MCF 10A (cell line): ENCODE measurements at regions not wholly inside any gene's neighbourhood (a gene's known extent, or its start where the extent isn't known, plus 50 kb on each side); places are given as distances from the start of the nearest gene placed in this dataset.
"Not testable (repeated sequence)": the region's sequence is repeated elsewhere in the genome, so short reads cannot be mapped to it uniquely, and the experiment has no call there.

Source experiments
- BruUV-seq: library from RNA; stranded (reverse); fragments of 400-500 nt; replicated peaks from 2 replicates; lab custom pipeline; 2021; lab: Mats Ljungman, UMichigan
- CTCF ChIA-PET: fragments of 300-600 bp; sonication (Branson Sonifier 250); formaldehyde crosslinking; extraction: SDS; loops from one replicate; lab custom pipeline; 2021; ENCODE audit warnings: antibody characterized with exemption, inconsistent platforms; lab: Yijun Ruan, JAX
- POLR2A ChIA-PET: fragments of 300-600, 350-650 bp; sonication (Branson Sonifier 250); formaldehyde crosslinking; extraction: SDS; loops from one replicate; lab custom pipeline; 2020; ENCODE audit warnings: antibody characterized with exemption, inconsistent platforms; lab: Yijun Ruan, JAX
- DNase-seq: peaks from one replicate; pipeline ENCODE4 v3.0.0-alpha.2; 2018; ENCODE audit not compliant: unreplicated experiment
- H3K27ac Mint-ChIP-seq: one replicate; pipeline ENCODE4 v1.8.0; 2022; ENCODE audit warnings: mild to moderate bottlenecking, low read depth, mixed read lengths; ENCODE audit not compliant: unreplicated experiment
- H3K27me3 Mint-ChIP-seq: one replicate; pipeline ENCODE4 v1.8.0; 2022; ENCODE audit warnings: mixed read lengths; ENCODE audit not compliant: insufficient read depth, unreplicated experiment
- H3K36me3 Mint-ChIP-seq: one replicate; pipeline ENCODE4 v1.8.0; 2022; ENCODE audit warnings: mild to moderate bottlenecking, moderate library complexity, mixed read lengths; ENCODE audit not compliant: insufficient read depth, unreplicated experiment
- H3K4me1 Mint-ChIP-seq: one replicate; pipeline ENCODE4 v1.8.0; 2022; ENCODE audit warnings: mixed read lengths; ENCODE audit not compliant: insufficient read depth, unreplicated experiment
- H3K4me3 Mint-ChIP-seq: one replicate; pipeline ENCODE4 v1.8.0; 2022; ENCODE audit warnings: mild to moderate bottlenecking, moderate library complexity, mixed read lengths; ENCODE audit not compliant: unreplicated experiment
- H3K9me3 Mint-ChIP-seq: one replicate; pipeline ENCODE4 v1.8.0; 2022; ENCODE audit warnings: mixed read lengths; ENCODE audit not compliant: unreplicated experiment
- CTCF ChIP-seq: fragments of 200-600 bp; IDR thresholded peaks from one replicate; pipeline ENCODE4 v1.8.0; 2022; ENCODE audit warnings: antibody characterized with exemption, mild to moderate bottlenecking; ENCODE audit not compliant: unreplicated experiment
- intact Hi-C: fragments of 100-400 bp; cut with micrococcal nuclease; formaldehyde crosslinking; loops from 2 replicates; pipeline ENCODE4 v1.14.1; 2022

DNA sequence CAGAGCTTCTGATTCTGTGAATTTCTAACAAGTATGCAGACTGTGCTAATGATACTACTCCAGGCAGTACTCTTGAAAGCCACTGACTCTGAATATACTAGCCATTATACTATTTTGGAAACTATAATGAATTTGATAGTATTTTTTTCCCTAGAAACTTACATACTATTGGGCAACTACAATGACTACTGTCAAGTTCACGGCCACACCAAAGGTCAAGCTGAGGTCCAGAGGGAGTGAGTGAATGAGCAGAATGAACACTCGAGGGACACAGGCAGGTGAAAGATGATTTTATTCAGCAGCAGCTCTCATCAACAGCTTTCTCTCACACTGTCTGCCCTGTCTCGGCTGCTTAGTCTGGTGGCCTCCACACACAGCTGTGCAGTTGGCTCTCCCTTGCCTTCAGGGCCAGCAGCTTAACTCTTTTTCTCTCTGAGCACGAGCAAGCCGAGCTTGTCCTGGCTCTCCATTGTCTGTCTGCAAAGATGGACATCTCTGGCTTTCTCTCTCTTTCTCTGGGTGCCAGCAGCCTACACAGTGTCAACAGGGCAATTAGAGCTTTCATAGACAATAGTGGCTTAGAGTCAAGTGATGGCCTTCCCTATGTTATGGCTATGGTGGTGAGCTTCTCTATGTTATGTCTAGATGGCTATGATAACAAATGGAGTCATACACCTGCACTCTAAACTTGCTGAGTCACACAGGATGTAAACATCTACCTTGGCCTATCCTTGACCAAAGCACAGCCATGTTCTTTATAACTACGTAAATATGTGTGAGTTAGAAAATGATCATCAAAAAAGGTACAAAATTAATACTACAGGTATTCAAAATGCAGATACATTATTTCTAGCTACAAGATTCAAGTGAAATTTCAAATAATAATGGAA lies 362.4 kb downstream of the CGGBP1 start:
- intact Hi-C loops: no loop called here
- Mint-ChIP-seq H3K36me3 (no peaks in the 10 kb centered on the region), H3K4me3 (no peak overlapping the region), H3K4me1 (no peaks in the 10 kb centered on the region), H3K9me3 (no peaks in the 10 kb centered on the region), H3K27me3 (no peaks in the 10 kb centered on the region), H3K27ac (no peak overlapping the region)
- ChIA-PET POLR2A (no interaction called here), CTCF (interaction anchor here (0.7 to 1.2 kb wide), 2 partner anchors 367 to 1256 kb away, joined by 3 to 5 read pairs; no protein-coding TSS in a partner anchor)
- TF ChIP-seq CTCF: no peak
- no peak for DNase-seq
- no TSS peak for BruUV-seq

DNA sequence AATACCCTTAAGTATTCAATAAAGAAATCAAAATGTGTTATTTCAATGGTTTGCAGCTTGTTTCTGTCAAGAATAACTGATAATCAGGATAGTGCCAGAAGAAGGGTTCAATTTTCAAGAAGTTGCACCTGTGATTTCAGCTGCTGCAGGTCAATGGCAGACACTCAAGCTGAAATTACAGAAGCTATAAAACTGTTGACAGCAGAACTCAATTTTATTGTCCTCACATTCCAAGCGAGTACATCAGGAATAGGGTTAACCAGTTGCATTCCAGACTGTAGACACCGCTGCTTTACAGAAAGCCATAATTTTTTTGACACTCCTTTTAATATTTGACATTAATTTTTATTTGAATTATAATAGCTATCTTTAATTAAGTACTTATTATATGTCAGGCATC lies 364.1 kb downstream of the CGGBP1 start:
- no peak overlapping the region for H3K4me3 Mint-ChIP-seq
- DNase-seq: no peak
- no peaks in the 10 kb centered on the region for H3K4me1 Mint-ChIP-seq
- no peak for TF ChIP-seq CTCF
- intact Hi-C loops: no loop called here
- BruUV-seq: no TSS peak
- CTCF ChIA-PET: no interaction called here
- POLR2A ChIA-PET: no interaction called here
- H3K27ac Mint-ChIP-seq: no peak overlapping the region
- no peaks in the 10 kb centered on the region for H3K36me3 Mint-ChIP-seq
- no peaks in the 10 kb centered on the region for H3K27me3 Mint-ChIP-seq
- no peaks in the 10 kb centered on the region for H3K9me3 Mint-ChIP-seq

GRCh38 chr3:87691109-87691508 lies 367.7 kb downstream of the CGGBP1 start:
- ChIA-PET POLR2A (no interaction called here), CTCF (no interaction called here)
- BruUV-seq: no TSS peak
- peak; percentile 47 for DNase-seq
- Mint-ChIP-seq H3K27me3 (no peaks in the 10 kb centered on the region), H3K36me3 (no peaks in the 10 kb centered on the region), H3K4me3 (no peak overlapping the region), H3K9me3 (no peaks in the 10 kb centered on the region), H3K27ac (no peak overlapping the region), H3K4me1 (no peaks in the 10 kb centered on the region)
- TF ChIP-seq CTCF: no peak
- intact Hi-C loops: no loop called here

DNA sequence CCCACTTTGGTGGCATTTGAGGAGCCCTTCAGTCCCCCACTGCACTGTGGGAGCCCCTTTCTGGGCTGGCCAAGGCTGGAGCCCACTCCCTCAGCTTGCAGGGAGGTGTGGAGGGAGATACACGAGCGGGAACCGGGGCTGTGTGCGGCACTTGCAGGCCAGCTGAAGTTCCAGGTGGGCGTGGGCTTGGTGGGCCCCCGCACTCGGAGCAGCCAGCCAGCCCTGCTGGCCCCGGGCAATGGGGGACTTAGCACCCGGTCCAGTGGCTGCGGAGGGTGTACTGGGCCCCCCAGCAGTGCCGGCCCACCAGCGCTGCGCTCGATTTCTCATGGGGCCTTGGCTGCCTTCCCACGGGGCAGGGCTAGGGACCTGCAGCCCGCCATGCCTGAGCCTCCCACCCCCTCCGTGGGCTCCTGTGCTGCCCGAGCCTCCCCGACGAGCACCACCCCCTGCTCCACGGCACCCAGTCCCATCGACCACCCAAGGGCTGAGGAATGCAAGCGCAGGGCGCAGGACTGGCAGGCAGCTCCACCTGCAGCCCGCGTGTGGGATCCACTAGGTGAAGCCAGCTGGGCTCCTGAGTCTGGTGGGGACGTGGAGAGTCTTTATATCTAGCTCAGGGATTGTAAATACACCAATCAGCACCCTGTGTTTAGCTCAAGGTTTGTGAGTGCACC lies 379.7 kb downstream of the CGGBP1 start:
- H3K27ac Mint-ChIP-seq, intact Hi-C loops, H3K4me1 Mint-ChIP-seq, BruUV-seq, H3K36me3 Mint-ChIP-seq, H3K4me3 Mint-ChIP-seq, H3K9me3 Mint-ChIP-seq, H3K27me3 Mint-ChIP-seq, POLR2A ChIA-PET, DNase-seq: not testable (repeated sequence)
- CTCF ChIA-PET: interaction anchor here (1.1 kb wide), 1 partner anchor 381 kb away, joined by 4 read pairs; no protein-coding TSS in a partner anchor
